Endodermal cell (in vitro differentiated cells): ENCODE measurements at regions not wholly inside any gene's neighbourhood (a gene's known extent, or its start where the extent isn't known, plus 50 kb on each side); places are given as distances from the start of the nearest gene placed in this dataset.

Source experiments
- DNase-seq: peaks from one replicate; pipeline ENCODE4 v3.0.0-alpha.2; 2017
- H3K27ac ChIP-seq: 2 replicates; pipeline ENCODE4 v1.5.1; 2013; ENCODE audit warnings: mild to moderate bottlenecking, low read depth, low read length, moderate library complexity
- H3K27me3 ChIP-seq: 2 replicates; pipeline ENCODE4 v1.6.1; 2013; ENCODE audit warnings: mild to moderate bottlenecking, low read length, moderate library complexity; ENCODE audit not compliant: insufficient read depth, control insufficient read depth, poor library complexity, severe bottlenecking
- H3K36me3 ChIP-seq: 2 replicates; pipeline ENCODE4 v1.7.0; 2013; ENCODE audit warnings: mild to moderate bottlenecking, low read length, moderate library complexity; ENCODE audit not compliant: control insufficient read depth, insufficient read depth
- H3K4me1 ChIP-seq: one replicate; pipeline ENCODE4 v1.7.0; 2013; ENCODE audit warnings: low read length; ENCODE audit not compliant: control insufficient read depth, insufficient read depth
- H3K4me3 ChIP-seq: 2 replicates; pipeline ENCODE4 v1.5.1; 2013; ENCODE audit warnings: mild to moderate bottlenecking, low read length, moderate library complexity
- H3K9ac ChIP-seq: 2 replicates; pipeline ENCODE4 v1.6.1; 2013; ENCODE audit warnings: mild to moderate bottlenecking, low read length, moderate library complexity; ENCODE audit not compliant: poor library complexity, severe bottlenecking; ENCODE audit errors: extremely low read depth
- H3K9me3 ChIP-seq: 2 replicates; pipeline ENCODE4 v1.6.1; 2013; ENCODE audit warnings: mild to moderate bottlenecking, low read length, moderate library complexity; ENCODE audit not compliant: control insufficient read depth
- H3K27ac Mint-ChIP-seq: 2 replicates; pipeline ENCODE4 v1.8.0; 2020; ENCODE audit warnings: mixed read lengths
- H3K27me3 Mint-ChIP-seq: 2 replicates; pipeline ENCODE4 v1.8.0; 2021; ENCODE audit warnings: mild to moderate bottlenecking, mixed read lengths; ENCODE audit not compliant: insufficient read depth
- H3K36me3 Mint-ChIP-seq: 2 replicates; pipeline ENCODE4 v1.8.0; 2020; ENCODE audit warnings: low read depth, mixed read lengths
- H3K4me1 Mint-ChIP-seq: 2 replicates; pipeline ENCODE4 v1.8.0; 2020; ENCODE audit warnings: mixed read lengths
- H3K4me3 Mint-ChIP-seq: 2 replicates; pipeline ENCODE4 v1.8.0; 2020; ENCODE audit warnings: mild to moderate bottlenecking, moderate library complexity, mixed read lengths
- H3K9me3 Mint-ChIP-seq: 2 replicates; pipeline ENCODE4 v1.8.0; 2020; ENCODE audit warnings: mild to moderate bottlenecking, mixed read lengths
- WGBS, 2 experiments: methylation state at CpG; one replicate each; pipeline versions ENCODE4 v1.1.5 to v1.1.7; 2013; ENCODE audit warnings: missing lambda C conversion rate in 2 of 2, mixed read lengths in 1 of 2; ENCODE audit not compliant: insufficient coverage in 1 of 2, insufficient read length in 1 of 2; 5-methylcytosine and 5-hydroxymethylcytosine counted together
- TF ChIP-seq, protein P1 (sequence below): fragments of 200-600 bp; sonication (generic); conservative IDR thresholded peaks from 2 replicates; pipeline ENCODE4 v1.5.0; 2021; ENCODE audit warnings: antibody characterized with exemption, mild to moderate bottlenecking

DNA sequence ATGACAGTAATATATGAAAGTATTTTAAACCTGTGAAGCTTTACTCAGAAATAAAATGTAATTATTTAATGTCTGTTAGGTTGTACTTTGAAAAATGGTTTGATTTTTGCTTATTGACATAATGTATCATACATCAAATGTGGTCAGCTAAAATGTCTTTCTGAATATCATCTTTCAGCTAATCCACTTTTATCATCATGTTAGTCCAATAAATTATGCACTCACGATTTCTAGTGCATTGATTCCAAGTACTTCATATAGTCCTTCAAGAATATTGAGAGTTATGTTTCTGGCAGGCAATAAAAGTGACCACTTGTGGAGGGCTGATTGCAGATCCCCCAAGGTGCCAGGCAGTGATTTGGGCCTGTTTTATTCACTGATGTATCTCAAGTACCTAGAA is 1204.1 kb downstream of the OLFM4 start:
- peaks cover 4% of the 10 kb centered on the region for H3K4me1 Mint-ChIP-seq
- WGBS, 2 experiments: 83 to 100% methylated on average over 1 of the region's 1 CpG
- Histone ChIP-seq H3K27ac (no peak overlapping the region), H3K36me3 (no peaks in the 10 kb centered on the region), H3K4me3 (no peak overlapping the region), H3K9me3 (peaks cover 4% of the 10 kb centered on the region), H3K4me1 (no peaks in the 10 kb centered on the region), H3K27me3 (no peaks in the 10 kb centered on the region), H3K9ac (no peak overlapping the region)
- no peaks in the 10 kb centered on the region for H3K27me3 Mint-ChIP-seq
- H3K27ac Mint-ChIP-seq: no peak overlapping the region
- no peak for DNase-seq
- TF ChIP-seq, protein P1, sequence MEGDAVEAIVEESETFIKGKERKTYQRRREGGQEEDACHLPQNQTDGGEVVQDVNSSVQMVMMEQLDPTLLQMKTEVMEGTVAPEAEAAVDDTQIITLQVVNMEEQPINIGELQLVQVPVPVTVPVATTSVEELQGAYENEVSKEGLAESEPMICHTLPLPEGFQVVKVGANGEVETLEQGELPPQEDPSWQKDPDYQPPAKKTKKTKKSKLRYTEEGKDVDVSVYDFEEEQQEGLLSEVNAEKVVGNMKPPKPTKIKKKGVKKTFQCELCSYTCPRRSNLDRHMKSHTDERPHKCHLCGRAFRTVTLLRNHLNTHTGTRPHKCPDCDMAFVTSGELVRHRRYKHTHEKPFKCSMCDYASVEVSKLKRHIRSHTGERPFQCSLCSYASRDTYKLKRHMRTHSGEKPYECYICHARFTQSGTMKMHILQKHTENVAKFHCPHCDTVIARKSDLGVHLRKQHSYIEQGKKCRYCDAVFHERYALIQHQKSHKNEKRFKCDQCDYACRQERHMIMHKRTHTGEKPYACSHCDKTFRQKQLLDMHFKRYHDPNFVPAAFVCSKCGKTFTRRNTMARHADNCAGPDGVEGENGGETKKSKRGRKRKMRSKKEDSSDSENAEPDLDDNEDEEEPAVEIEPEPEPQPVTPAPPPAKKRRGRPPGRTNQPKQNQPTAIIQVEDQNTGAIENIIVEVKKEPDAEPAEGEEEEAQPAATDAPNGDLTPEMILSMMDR: no peak
- peaks cover 3% of the 10 kb centered on the region for H3K36me3 Mint-ChIP-seq
- peaks cover 2% of the 10 kb centered on the region for H3K9me3 Mint-ChIP-seq
- no peak overlapping the region for H3K4me3 Mint-ChIP-seq

DNA sequence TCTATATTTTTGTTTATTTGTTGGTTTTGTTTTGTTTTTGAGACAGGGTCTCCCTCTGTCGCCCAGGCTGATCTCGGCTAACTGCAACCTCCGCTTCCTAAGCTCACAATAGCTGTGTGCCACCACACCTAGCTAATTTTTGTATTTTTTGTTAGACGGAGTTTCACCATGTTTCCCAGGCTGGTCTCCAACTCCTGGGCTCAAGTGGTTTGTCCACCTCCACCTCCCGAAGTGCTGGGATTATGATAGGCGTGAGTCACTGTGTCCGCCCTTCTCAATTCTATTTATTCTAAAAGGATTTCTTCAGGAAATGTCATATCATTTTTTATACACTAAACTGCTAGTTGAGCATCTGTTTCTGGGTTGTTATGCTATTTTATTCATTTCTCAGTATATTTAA is 1206.0 kb downstream of the OLFM4 start:
- Mint-ChIP-seq H3K4me3 (no peak overlapping the region), H3K9me3 (no peaks in the 10 kb centered on the region), H3K27ac (no peak overlapping the region), H3K27me3 (no peaks in the 10 kb centered on the region), H3K36me3 (no peaks in the 10 kb centered on the region), H3K4me1 (peaks cover 4% of the 10 kb centered on the region)
- Histone ChIP-seq H3K9me3 (no peaks in the 10 kb centered on the region), H3K36me3 (no peaks in the 10 kb centered on the region), H3K4me3 (no peak overlapping the region), H3K4me1 (no peaks in the 10 kb centered on the region), H3K9ac (no peak overlapping the region), H3K27me3 (no peaks in the 10 kb centered on the region), H3K27ac (no peak overlapping the region)
- TF ChIP-seq, protein P1: no peak
- 90 to 100% methylated on average over 3 to 7 of the region's 7 CpGs for WGBS, 2 experiments
- DNase-seq: no peak

GRCh38 chr13:54241719-54242118 is 1213.1 kb downstream of the OLFM4 start:
- H3K27ac Mint-ChIP-seq: no peak overlapping the region
- TF ChIP-seq, protein P1: no peak
- Histone ChIP-seq H3K36me3 (peaks cover 36% of the 10 kb centered on the region), H3K9me3 (no peaks in the 10 kb centered on the region), H3K27ac (no peak overlapping the region), H3K9ac (no peak overlapping the region), H3K27me3 (no peaks in the 10 kb centered on the region), H3K4me1 (no peaks in the 10 kb centered on the region), H3K4me3 (no peak overlapping the region)
- H3K4me1 Mint-ChIP-seq: peaks cover 8% of the 10 kb centered on the region
- no peak for DNase-seq
- no peak overlapping the region for H3K4me3 Mint-ChIP-seq
- no peaks in the 10 kb centered on the region for H3K9me3 Mint-ChIP-seq
- peaks cover 11% of the 10 kb centered on the region for H3K36me3 Mint-ChIP-seq
- no peaks in the 10 kb centered on the region for H3K27me3 Mint-ChIP-seq
